C4-2B (cell line): ENCODE measurements at regions not wholly inside any gene's neighbourhood (a gene's known extent, or its start where the extent isn't known, plus 50 kb on each side); places are given as distances from the start of the nearest gene placed in this dataset.

Source experiments
- CTCF ChIP-seq: fragments of 450-650 bp; conservative IDR thresholded peaks from 2 replicates; pipeline ENCODE4 v1.5.1; 2017; ENCODE audit warnings: mild to moderate bottlenecking
- ZFX ChIP-seq: fragments of 450-650 bp; IDR thresholded peaks from 2 replicates; pipeline ENCODE4 v1.6.1; 2017

- TF ChIP-seq CTCF (no peak), ZFX (no peak)
Observed at GRCh38 chr7:106163257-106163656, 51.1 kb upstream of the SYPL1 start.
